Right lobe of liver (tissue), 6 donors: ENCODE measurements at regions not wholly inside any gene's neighbourhood (a gene's known extent, or its start where the extent isn't known, plus 50 kb on each side); places are given as distances from the start of the nearest gene placed in this dataset.

Experiments
- ATAC-seq, 4 donors: fragments of 200-7000 bp; cut with Tn5 transposase; one replicate each; pipeline ENCODE4 v1.9.1; 2020; ENCODE audit warnings: mild to moderate bottlenecking in 4 of 4, moderate library complexity in 4 of 4
- DNase-seq, 3 donors: peaks; one replicate each; pipeline ENCODE4 v3.0.0-alpha.2; 2020
- H3K27ac ChIP-seq, 3 donors: fragments of 200-600 bp; one replicate each; pipeline ENCODE4 v1.8.0; 2022
- H3K27me3 ChIP-seq, 2 donors: fragments of 200-600 bp; one replicate each; pipeline ENCODE4 v1.8.0; 2022
- H3K36me3 ChIP-seq, 4 donors: fragments of 200-600 bp; sonication (generic) in 1 of 4; one replicate each; pipeline versions ENCODE4 v1.5.1 to v1.8.0; 2017 to 2022; ENCODE audit warnings: control low read depth in 1 of 4
- H3K4me1 ChIP-seq, 4 donors: fragments of 200-600 bp; sonication (generic) in 1 of 4; one replicate each; pipeline versions ENCODE4 v1.5.1 to v1.8.0; 2017 to 2022; ENCODE audit warnings: control low read depth in 1 of 4
- H3K4me3 ChIP-seq, 3 donors: fragments of 200-600 bp; one replicate each; pipeline ENCODE4 v1.8.0; 2022
- H3K9me3 ChIP-seq, 4 donors: fragments of 200-600 bp; sonication (generic) in 1 of 4; one replicate each; pipeline versions ENCODE4 v1.5.1 to v1.8.0; 2017 to 2022; ENCODE audit warnings: control low read depth in 1 of 4
- POLR2A ChIP-seq: fragments of 450-650 bp; IDR thresholded peaks from one replicate; pipeline ENCODE4 v1.6.1; 2017; ENCODE audit warnings: antibody characterized with exemption, mild to moderate bottlenecking
- WGBS: methylation state at CpG from one replicate; pipeline ENCODE4 v1.1.6; 2018; ENCODE audit warnings: low coverage, low lambda C conversion rate; ENCODE audit not compliant: insufficient coverage; ENCODE audit errors: missing lambda C conversion rate; 5-methylcytosine and 5-hydroxymethylcytosine counted together
- intact Hi-C, 2 donors: fragments of 100-400 bp; cut with DNase I; formaldehyde crosslinking; loops; one replicate each; pipeline versions ENCODE4 v1.11.2 to v1.14.1; 2022
- TF ChIP-seq, protein P1 (sequence below), 4 donors: fragments of 200-600 bp in 3 of 4; fragments of 450-650 bp in 1 of 4; IDR thresholded peaks; one replicate each; pipeline versions ENCODE4 v1.5.1 to v1.8.0; 2016 to 2022; ENCODE audit warnings: antibody characterized with exemption in 4 of 4, mild to moderate bottlenecking in 2 of 4
- donor health status: DM: no; HTN: yes; CAD: no.
- donor health status: DM: no; HTN: no; CAD: no.
- donor health status: DM: no; HTN: no; CAD: no.
- donor health status: DM: no; HTN: yes; CAD: no.
- donor health status: DM: no; HTN: yes; CAD: no.

DNA sequence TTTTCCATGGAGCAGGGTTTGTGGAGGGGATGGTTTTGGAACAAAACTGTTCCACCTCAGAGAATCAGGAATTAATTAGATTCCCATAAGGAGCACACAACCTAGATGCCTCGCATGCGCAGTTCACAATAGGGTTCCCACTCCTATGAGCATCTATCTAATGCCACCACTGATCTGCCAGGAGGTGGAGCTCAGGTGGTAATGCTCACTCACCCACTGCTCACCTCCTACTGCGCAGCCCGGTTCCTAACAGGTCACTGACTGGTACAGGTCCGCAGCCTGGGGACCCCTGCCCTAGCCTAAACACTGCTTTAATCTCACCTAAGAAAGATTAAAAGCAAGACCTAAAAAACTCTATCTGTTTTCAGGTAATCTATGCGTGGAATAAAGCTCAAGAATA, 553.0 kb downstream of the JRKL start:
- H3K4me3 ChIP-seq, result no peak overlapping the region
- no peaks in the 10 kb centered on the region for H3K4me1 ChIP-seq
- intact Hi-C loops, result no loop called here
- H3K27me3 ChIP-seq, result no peaks in the 10 kb centered on the region
- 50% methylated on average over 4 of the region's 6 CpGs for WGBS
- ATAC-seq, result no peak
- no peaks in the 10 kb centered on the region for H3K9me3 ChIP-seq
- no peak for DNase-seq
- no peaks in the 10 kb centered on the region for H3K36me3 ChIP-seq
- no peak overlapping the region for H3K27ac ChIP-seq
- TF ChIP-seq POLR2A, result no peak
- TF ChIP-seq, protein P1, sequence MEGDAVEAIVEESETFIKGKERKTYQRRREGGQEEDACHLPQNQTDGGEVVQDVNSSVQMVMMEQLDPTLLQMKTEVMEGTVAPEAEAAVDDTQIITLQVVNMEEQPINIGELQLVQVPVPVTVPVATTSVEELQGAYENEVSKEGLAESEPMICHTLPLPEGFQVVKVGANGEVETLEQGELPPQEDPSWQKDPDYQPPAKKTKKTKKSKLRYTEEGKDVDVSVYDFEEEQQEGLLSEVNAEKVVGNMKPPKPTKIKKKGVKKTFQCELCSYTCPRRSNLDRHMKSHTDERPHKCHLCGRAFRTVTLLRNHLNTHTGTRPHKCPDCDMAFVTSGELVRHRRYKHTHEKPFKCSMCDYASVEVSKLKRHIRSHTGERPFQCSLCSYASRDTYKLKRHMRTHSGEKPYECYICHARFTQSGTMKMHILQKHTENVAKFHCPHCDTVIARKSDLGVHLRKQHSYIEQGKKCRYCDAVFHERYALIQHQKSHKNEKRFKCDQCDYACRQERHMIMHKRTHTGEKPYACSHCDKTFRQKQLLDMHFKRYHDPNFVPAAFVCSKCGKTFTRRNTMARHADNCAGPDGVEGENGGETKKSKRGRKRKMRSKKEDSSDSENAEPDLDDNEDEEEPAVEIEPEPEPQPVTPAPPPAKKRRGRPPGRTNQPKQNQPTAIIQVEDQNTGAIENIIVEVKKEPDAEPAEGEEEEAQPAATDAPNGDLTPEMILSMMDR (IDR thresholded peaks at IDR 0.05), result no peak

DNA sequence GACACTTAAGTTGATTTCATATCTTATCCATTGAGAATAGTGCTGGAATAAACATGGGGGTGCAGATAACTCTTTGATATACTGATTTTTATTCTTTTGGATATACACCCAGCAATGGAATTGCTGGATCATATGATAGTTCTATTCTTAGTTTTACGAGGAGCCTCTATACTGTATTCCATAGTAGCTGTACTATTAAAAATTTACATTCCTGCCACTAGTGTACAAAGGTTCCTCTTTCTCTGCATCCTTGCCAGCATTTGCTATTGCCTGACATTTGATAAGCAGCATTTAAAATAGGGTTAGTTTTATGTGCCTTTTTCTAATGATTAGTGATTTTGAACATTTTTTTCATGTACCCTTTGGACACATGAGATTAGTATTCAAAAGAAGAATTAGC, 554.2 kb downstream of the JRKL start:
- TF ChIP-seq, protein P1 (IDR thresholded peaks at IDR 0.05), result no peak
- no peak for TF ChIP-seq POLR2A

DNA sequence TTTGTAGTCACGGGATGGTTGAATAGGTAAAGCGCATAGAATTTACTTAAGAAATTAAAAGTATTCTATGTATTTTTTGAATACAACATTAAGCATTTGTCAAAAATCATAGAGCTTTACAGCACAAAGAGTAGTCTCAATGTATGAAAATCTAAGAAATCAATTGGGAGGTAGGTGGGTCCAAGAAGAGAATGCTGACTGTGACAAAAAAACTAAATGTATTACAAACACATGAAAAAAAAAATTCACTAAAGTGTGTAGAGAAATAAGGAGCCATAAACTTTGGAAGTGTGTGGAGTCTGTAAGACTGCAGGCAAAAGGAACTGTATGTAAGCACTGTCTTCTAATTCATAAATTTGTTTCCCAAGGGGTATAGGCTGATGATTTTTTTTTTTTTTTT, 558.3 kb downstream of the JRKL start:
- DNase-seq (no peak), ATAC-seq (no peak)
- Histone ChIP-seq H3K27me3 (no peaks in the 10 kb centered on the region), H3K9me3 (no peaks in the 10 kb centered on the region), H3K27ac (no peak overlapping the region), H3K36me3 (no peaks in the 10 kb centered on the region), H3K4me3 (no peak overlapping the region), H3K4me1 (no peaks in the 10 kb centered on the region)
- TF ChIP-seq, protein P1 (IDR thresholded peaks at IDR 0.05), result no peak
- TF ChIP-seq POLR2A, result no peak
- intact Hi-C loops, result no loop called here
- WGBS, result 68% methylated on average over 2 of the region's 2 CpGs

More for the DNA sequence above, 554.2 kb downstream of the JRKL start:
- WGBS, result 56% methylated on average over 1 of the region's 1 CpG
- Histone ChIP-seq H3K36me3 (no peaks in the 10 kb centered on the region), H3K27ac (no peak overlapping the region), H3K9me3 (no peaks in the 10 kb centered on the region), H3K4me1 (no peaks in the 10 kb centered on the region), H3K4me3 (no peak overlapping the region), H3K27me3 (no peaks in the 10 kb centered on the region)
- ATAC-seq, result no peak
- intact Hi-C loops, result no loop called here
- DNase-seq, result no peak

DNA sequence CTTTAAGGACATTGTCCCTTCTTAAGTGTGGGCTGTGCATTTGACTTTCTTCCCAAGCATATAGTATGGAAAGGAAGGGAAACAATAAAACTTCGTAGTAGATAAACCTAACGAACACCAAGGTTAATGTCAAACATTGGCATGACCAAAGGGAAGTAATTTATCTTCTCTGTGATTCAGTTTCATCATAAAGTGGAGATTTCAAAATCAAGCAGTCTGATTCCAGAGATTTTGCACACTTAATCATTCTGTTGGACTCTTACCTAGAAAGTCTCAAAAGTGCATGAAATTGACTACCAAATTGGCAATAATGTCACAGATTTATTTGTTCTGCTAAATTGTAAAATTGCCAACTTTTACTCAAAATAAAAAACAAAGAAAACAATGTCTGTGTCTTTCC, 559.7 kb downstream of the JRKL start:
- no peaks in the 10 kb centered on the region for H3K27me3 ChIP-seq

More for the DNA sequence above, 559.7 kb downstream of the JRKL start:
- intact Hi-C loops, result no loop called here
- WGBS, result 11% methylated on average over 2 of the region's 2 CpGs
- Histone ChIP-seq H3K27ac (no peak overlapping the region), H3K4me3 (no peak overlapping the region), H3K9me3 (no peaks in the 10 kb centered on the region), H3K4me1 (no peaks in the 10 kb centered on the region), H3K36me3 (no peaks in the 10 kb centered on the region)
- ATAC-seq (no peak), DNase-seq (no peak)
- TF ChIP-seq POLR2A, result no peak
- TF ChIP-seq, protein P1 (IDR thresholded peaks at IDR 0.05), result no peak
